ENCODE measurements at regions not wholly inside any gene's neighbourhood (a gene's known extent, or its start where the extent isn't known, plus 50 kb on each side); places are given as distances from the start of the nearest gene placed in this dataset.

DNA sequence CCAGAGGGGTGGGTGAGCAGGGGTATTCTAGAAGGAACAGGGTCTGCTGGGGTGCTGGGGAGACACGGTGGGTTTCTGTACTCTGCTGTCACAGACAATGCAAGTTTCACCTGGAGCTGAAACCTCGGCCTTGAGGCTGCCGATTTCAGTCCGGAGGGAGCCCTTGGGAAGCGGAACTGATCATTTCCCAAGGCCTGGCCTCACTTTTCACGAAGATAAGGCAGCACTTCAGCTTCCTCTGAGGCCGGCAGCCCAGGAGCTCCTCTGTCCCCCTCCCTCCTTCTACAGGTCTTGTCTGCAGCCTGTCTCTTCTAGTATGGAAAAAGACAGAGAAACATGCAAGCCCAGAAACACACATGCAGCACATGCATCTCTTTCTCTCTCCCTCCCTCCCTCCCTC lies 242.1 kb downstream of the CDC5L start:
- POLR2A ChIA-PET, result no interaction called here
- Mint-ChIP-seq H3K4me3 (no peak overlapping the region), H3K9me3 (no peaks in the 10 kb centered on the region), H3K36me3 (no peaks in the 10 kb centered on the region), H3K27ac (no peak overlapping the region), H3K27me3 (peaks cover 14 to 29% of the 10 kb centered on the region in 2 donors), H3K4me1 (peaks cover 0 to 3% (median 0%) of the 10 kb centered on the region in 3 donors)
- Histone ChIP-seq H3K36me3 (ENCODE audit: insufficient read depth, low read length) (no peaks in the 10 kb centered on the region), H3K9me3 (ENCODE audit: low read length) (no peaks in the 10 kb centered on the region), H3K4me1 (ENCODE audit: insufficient read depth, low read length) (peaks cover 6% of the 10 kb centered on the region), H3K4me3 (ENCODE audit: low read length) (no peak overlapping the region), H3K27ac (ENCODE audit: low read depth, low read length) (no peak overlapping the region), H3K27me3 (ENCODE audit: insufficient read depth, low read length, poor library complexity, severe bottlenecking) (no peaks in the 10 kb centered on the region)
- no peak for DNase-seq
- CTCF ChIA-PET, result no interaction called here

DNA sequence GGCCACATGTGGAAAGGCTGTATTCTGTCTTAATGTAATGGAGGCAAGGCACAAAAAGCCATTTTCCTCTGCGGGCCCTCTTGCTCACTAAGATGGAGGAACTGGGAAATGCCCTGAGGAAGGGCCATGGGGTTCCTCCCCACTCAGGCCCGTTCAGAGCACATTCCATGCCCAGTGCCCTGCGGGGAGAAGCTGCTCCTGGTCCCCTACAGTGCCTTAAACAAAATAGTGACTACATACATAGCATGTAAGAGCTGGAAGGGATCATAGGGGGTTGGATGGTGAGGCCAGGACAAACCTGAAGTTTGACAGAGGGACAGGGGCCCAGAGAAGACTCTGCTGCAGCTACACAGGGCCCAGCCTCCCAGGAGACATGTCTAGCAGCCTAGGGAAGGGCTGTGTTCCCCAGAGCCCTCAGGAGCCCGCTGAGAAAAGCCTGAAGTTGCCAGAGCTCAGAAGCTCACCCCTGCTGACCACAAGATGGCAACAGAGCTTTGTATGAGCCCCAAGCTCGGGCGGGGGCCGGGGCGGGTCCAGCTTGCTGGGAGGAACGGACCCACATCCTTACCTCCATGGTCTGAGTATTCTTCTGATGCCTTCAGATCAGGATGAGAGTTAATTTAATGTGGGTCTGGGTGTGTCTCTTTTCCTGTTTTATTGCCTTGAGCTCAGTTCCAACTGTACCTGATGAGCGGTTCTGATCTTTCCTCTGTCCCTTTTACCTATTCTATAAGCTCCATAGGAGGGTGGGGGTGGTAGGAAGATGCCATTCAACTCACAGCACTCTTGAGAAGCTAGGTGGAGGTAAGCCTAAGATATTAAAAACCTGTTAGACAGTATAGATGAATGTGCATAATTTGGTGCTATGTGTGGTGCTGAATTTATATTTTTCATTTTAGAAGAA lies 242.9 kb downstream of the CDC5L start:
- no peak overlapping the region for H3K4me3 Mint-ChIP-seq
- ChIA-PET CTCF (interaction anchor here (0.8 to 1.5 kb wide), 2 partner anchors 25 to 1084 kb away, joined by 3 read pairs; no protein-coding TSS in a partner anchor), POLR2A (no interaction called here)
- DNase-seq, result peak in 1 of 5 donors; percentile 3
- H3K27ac Mint-ChIP-seq, result peak overlapping the region in 1 of 8 donors; percentile 63
- no peaks in the 10 kb centered on the region for H3K36me3 Mint-ChIP-seq
- peaks cover 14 to 35% of the 10 kb centered on the region in 2 donors for H3K27me3 Mint-ChIP-seq
- Histone ChIP-seq H3K36me3 (ENCODE audit: insufficient read depth, low read length) (no peaks in the 10 kb centered on the region), H3K4me1 (ENCODE audit: insufficient read depth, low read length) (peaks cover 6% of the 10 kb centered on the region), H3K9me3 (ENCODE audit: low read length) (no peaks in the 10 kb centered on the region), H3K27me3 (ENCODE audit: insufficient read depth, low read length, poor library complexity, severe bottlenecking) (no peaks in the 10 kb centered on the region), H3K4me3 (ENCODE audit: low read length) (no peak overlapping the region), H3K27ac (ENCODE audit: low read depth, low read length) (no peak overlapping the region)
- H3K4me1 Mint-ChIP-seq, result peaks cover 0 to 3% (median 0%) of the 10 kb centered on the region in 3 donors
- no peaks in the 10 kb centered on the region for H3K9me3 Mint-ChIP-seq

- Histone ChIP-seq H3K4me1 (ENCODE audit: insufficient read depth, low read length) (peaks cover 6% of the 10 kb centered on the region), H3K36me3 (ENCODE audit: insufficient read depth, low read length) (no peaks in the 10 kb centered on the region), H3K27ac (ENCODE audit: low read depth, low read length) (no peak overlapping the region), H3K9me3 (ENCODE audit: low read length) (no peaks in the 10 kb centered on the region), H3K4me3 (ENCODE audit: low read length) (no peak overlapping the region), H3K27me3 (ENCODE audit: insufficient read depth, low read length, poor library complexity, severe bottlenecking) (no peaks in the 10 kb centered on the region)
- no peak for DNase-seq
- no peak overlapping the region for H3K27ac Mint-ChIP-seq
- peaks cover 0 to 1% (median 0%) of the 10 kb centered on the region in 5 donors for H3K9me3 Mint-ChIP-seq
- POLR2A ChIA-PET, result no interaction called here
- peaks cover 0 to 3% (median 0%) of the 10 kb centered on the region in 3 donors for H3K4me1 Mint-ChIP-seq
- CTCF ChIA-PET, result interaction anchor here (1.5 kb wide), 1 partner anchor 1083 kb away, joined by 3 read pairs; no protein-coding TSS in a partner anchor
- no peaks in the 10 kb centered on the region for H3K36me3 Mint-ChIP-seq
- H3K4me3 Mint-ChIP-seq, result no peak overlapping the region
- H3K27me3 Mint-ChIP-seq, result peaks cover 17 to 47% of the 10 kb centered on the region in 2 donors
Observed at GRCh38 chr6:44631968-44632367, 244.5 kb downstream of the CDC5L start.

DNA sequence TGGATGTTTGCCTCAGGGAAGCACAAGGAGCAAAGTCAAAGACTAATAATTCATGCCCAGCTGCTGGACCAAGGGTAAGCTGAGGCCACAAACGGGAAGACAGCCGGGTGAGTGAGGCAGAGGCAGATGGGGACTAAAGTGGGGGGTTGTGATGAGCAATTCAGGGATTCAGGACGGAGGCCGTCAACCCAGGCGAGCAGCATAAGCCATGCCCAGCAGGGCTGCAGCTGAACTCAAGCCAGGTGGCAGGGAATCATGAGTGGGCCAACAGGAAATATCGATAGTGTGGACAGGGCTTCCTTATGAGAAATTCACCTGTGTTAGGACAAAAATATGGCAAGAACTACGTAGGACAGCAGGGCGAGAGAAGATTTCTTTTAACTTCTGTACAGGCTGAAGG lies 246.8 kb downstream of the CDC5L start:
- no peaks in the 10 kb centered on the region for H3K9me3 ChIP-seq (ENCODE audit: low read length)

DNA sequence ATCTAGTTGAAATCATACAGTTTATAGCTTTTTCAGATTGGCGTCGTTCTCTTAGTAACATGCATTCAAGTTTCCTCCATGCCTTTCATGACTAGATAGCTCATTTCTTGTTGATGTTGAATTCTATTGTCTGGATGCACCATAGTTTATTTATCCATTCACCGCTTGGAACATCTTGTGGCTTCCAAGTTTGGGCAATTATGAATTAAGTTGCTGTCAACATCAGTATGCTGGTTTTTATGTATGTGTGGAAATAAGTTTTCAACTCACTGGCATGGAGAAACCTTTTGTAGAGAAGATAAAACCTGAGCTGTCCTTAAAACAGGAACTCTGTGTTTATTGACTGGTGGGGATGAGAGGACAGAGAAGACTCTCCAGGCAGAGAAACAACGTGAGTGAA lies 248.0 kb downstream of the CDC5L start:
- POLR2A ChIA-PET, result no interaction called here
- Mint-ChIP-seq H3K4me3 (no peak overlapping the region), H3K4me1 (peaks cover 0 to 3% (median 0%) of the 10 kb centered on the region in 3 donors), H3K36me3 (no peaks in the 10 kb centered on the region), H3K9me3 (peaks cover 0 to 3% (median 0%) of the 10 kb centered on the region in 5 donors), H3K27me3 (peaks cover 14 to 39% of the 10 kb centered on the region in 2 donors), H3K27ac (peak overlapping the region in 1 of 8 donors; percentile 86)
- Histone ChIP-seq H3K27me3 (ENCODE audit: insufficient read depth, low read length, poor library complexity, severe bottlenecking) (no peaks in the 10 kb centered on the region), H3K27ac (ENCODE audit: low read depth, low read length) (no peak overlapping the region), H3K36me3 (ENCODE audit: insufficient read depth, low read length) (no peaks in the 10 kb centered on the region), H3K4me3 (ENCODE audit: low read length) (no peak overlapping the region), H3K4me1 (ENCODE audit: insufficient read depth, low read length) (peaks cover 3% of the 10 kb centered on the region), H3K9me3 (ENCODE audit: low read length) (no peaks in the 10 kb centered on the region)
- DNase-seq, result no peak
- CTCF ChIA-PET, result interaction anchor here (1.5 kb wide), 1 partner anchor 160 kb away, joined by 4 read pairs; no protein-coding TSS in a partner anchor

More for the DNA sequence above, 246.8 kb downstream of the CDC5L start:
- H3K27me3 Mint-ChIP-seq, result peaks cover 14 to 42% of the 10 kb centered on the region in 2 donors
- DNase-seq, result no peak
- no peak overlapping the region for H3K27ac Mint-ChIP-seq
- Histone ChIP-seq H3K27ac (ENCODE audit: low read depth, low read length) (no peak overlapping the region), H3K4me1 (ENCODE audit: insufficient read depth, low read length) (peaks cover 6% of the 10 kb centered on the region), H3K27me3 (ENCODE audit: insufficient read depth, low read length, poor library complexity, severe bottlenecking) (no peaks in the 10 kb centered on the region), H3K4me3 (ENCODE audit: low read length) (no peak overlapping the region), H3K36me3 (ENCODE audit: insufficient read depth, low read length) (no peaks in the 10 kb centered on the region)
- POLR2A ChIA-PET, result no interaction called here
- no peaks in the 10 kb centered on the region for H3K36me3 Mint-ChIP-seq
- peaks cover 0 to 3% (median 0%) of the 10 kb centered on the region in 5 donors for H3K9me3 Mint-ChIP-seq
- CTCF ChIA-PET, result interaction anchor here (1.8 kb wide), 1 partner anchor 22 kb away, joined by 4 read pairs; no protein-coding TSS in a partner anchor
- peaks cover 0 to 3% (median 0%) of the 10 kb centered on the region in 3 donors for H3K4me1 Mint-ChIP-seq
- H3K4me3 Mint-ChIP-seq, result no peak overlapping the region

- POLR2A ChIA-PET, result no interaction called here
- H3K36me3 Mint-ChIP-seq, result no peaks in the 10 kb centered on the region
- CTCF ChIA-PET, result interaction anchor here (1.5 kb wide), 1 partner anchor 161 kb away, joined by 4 read pairs; no protein-coding TSS in a partner anchor
Observed at GRCh38 chr6:44636561-44637248, 249.2 kb downstream of the CDC5L start.

GRCh38 chr6:44641344-44642031 lies 254.0 kb downstream of the CDC5L start:
- Histone ChIP-seq H3K9me3 (ENCODE audit: low read length) (no peaks in the 10 kb centered on the region), H3K27ac (ENCODE audit: low read depth, low read length) (no peak overlapping the region), H3K4me1 (ENCODE audit: insufficient read depth, low read length) (no peaks in the 10 kb centered on the region), H3K36me3 (ENCODE audit: insufficient read depth, low read length) (no peaks in the 10 kb centered on the region), H3K4me3 (ENCODE audit: low read length) (no peak overlapping the region), H3K27me3 (ENCODE audit: insufficient read depth, low read length, poor library complexity, severe bottlenecking) (no peaks in the 10 kb centered on the region)
- ChIA-PET CTCF (no interaction called here), POLR2A (no interaction called here)
- Mint-ChIP-seq H3K27me3 (peaks cover 8 to 9% of the 10 kb centered on the region in 2 donors), H3K27ac (no peak overlapping the region), H3K9me3 (peaks cover 0 to 1% (median 0%) of the 10 kb centered on the region in 5 donors), H3K36me3 (no peaks in the 10 kb centered on the region), H3K4me3 (no peak overlapping the region), H3K4me1 (no peaks in the 10 kb centered on the region)
- no peak for DNase-seq

More at GRCh38 chr6:44636561-44637248, 249.2 kb downstream of the CDC5L start:
- Histone ChIP-seq H3K27ac (ENCODE audit: low read depth, low read length) (no peak overlapping the region), H3K27me3 (ENCODE audit: insufficient read depth, low read length, poor library complexity, severe bottlenecking) (no peaks in the 10 kb centered on the region), H3K9me3 (ENCODE audit: low read length) (no peaks in the 10 kb centered on the region), H3K36me3 (ENCODE audit: insufficient read depth, low read length) (no peaks in the 10 kb centered on the region), H3K4me3 (ENCODE audit: low read length) (no peak overlapping the region), H3K4me1 (ENCODE audit: insufficient read depth, low read length) (no peaks in the 10 kb centered on the region)
- Mint-ChIP-seq H3K27ac (no peak overlapping the region), H3K4me1 (no peaks in the 10 kb centered on the region), H3K9me3 (peaks cover 0 to 3% (median 0%) of the 10 kb centered on the region in 5 donors), H3K4me3 (no peak overlapping the region), H3K27me3 (peaks cover 11 to 26% of the 10 kb centered on the region in 2 donors)
- DNase-seq, result no peak
